CD14-positive monocyte (primary cell): ENCODE measurements at regions not wholly inside any gene's neighbourhood (a gene's known extent, or its start where the extent isn't known, plus 50 kb on each side); places are given as distances from the start of the nearest gene placed in this dataset.

Experiments
- DNase-seq, 3 donors: peaks; one replicate each; pipeline ENCODE4 v3.0.0-alpha.2; 2011 to 2022
- H2AFZ ChIP-seq: 2 replicates; pipeline ENCODE4 v1.6.0; 2012; ENCODE audit warnings: mild to moderate bottlenecking, low read depth, low read length, inconsistent platforms; ENCODE audit not compliant: insufficient read depth, poor library complexity, severe bottlenecking
- H3K27ac ChIP-seq, 2 donors: 1 replicate in 1 of 2; 2 replicates in 1 of 2; pipeline ENCODE4 v1.5.1; 2012 to 2013; ENCODE audit warnings: low read length in 2 of 2, control low read depth in 1 of 2, inconsistent platforms in 1 of 2, low read depth in 1 of 2, mild to moderate bottlenecking in 1 of 2
- H3K27me3 ChIP-seq, 2 donors: one replicate each; pipeline versions ENCODE4 v1.6.0 to v1.6.1; 2011 to 2013; ENCODE audit warnings: low read length in 2 of 2; ENCODE audit not compliant: control insufficient read depth in 2 of 2, insufficient read depth in 2 of 2
- H3K36me3 ChIP-seq, 2 donors: replicated peaks in 1 of 2; 1 replicate in 1 of 2; 2 replicates in 1 of 2; pipeline versions ENCODE4 v1.5.1 to v1.6.1; 2012 to 2013; ENCODE audit warnings: low read length in 2 of 2, control low read depth in 1 of 2, inconsistent platforms in 1 of 2, mild to moderate bottlenecking in 1 of 2; ENCODE audit not compliant: insufficient read depth in 2 of 2, control insufficient read depth in 1 of 2
- H3K4me1 ChIP-seq, 2 donors: 1 replicate in 1 of 2; 2 replicates in 1 of 2; pipeline versions ENCODE4 v1.5.1 to v1.6.1; 2012 to 2013; ENCODE audit warnings: low read length in 2 of 2, control low read depth in 1 of 2, inconsistent platforms in 1 of 2, mild to moderate bottlenecking in 1 of 2, moderate library complexity in 1 of 2; ENCODE audit not compliant: insufficient read depth in 2 of 2, control insufficient read depth in 1 of 2
- H3K4me2 ChIP-seq: replicated peaks from 2 replicates; pipeline ENCODE3; 2012; ENCODE audit warnings: low read length, moderate library complexity, mild to moderate bottlenecking; ENCODE audit not compliant: poor library complexity, severe bottlenecking; ENCODE audit errors: extremely low read depth
- H3K4me3 ChIP-seq, 3 experiments: fragments of 200-600 bp in 1 of 3; sonication (generic) in 1 of 3; replicated peaks in 1 of 3; 1 replicate in 2 of 3; 2 replicates in 1 of 3; pipeline ENCODE4 v1.5.1; 2011 to 2013; ENCODE audit warnings: low read length in 3 of 3, mild to moderate bottlenecking in 3 of 3, control low read depth in 2 of 3, low read depth in 2 of 3, inconsistent platforms in 1 of 3, moderate library complexity in 1 of 3
- H3K79me2 ChIP-seq: 2 replicates; pipeline ENCODE4 v1.6.0; 2012; ENCODE audit warnings: mild to moderate bottlenecking, control low read depth, inconsistent platforms, low read length, moderate library complexity; ENCODE audit not compliant: insufficient read depth
- H3K9ac ChIP-seq: 2 replicates; pipeline ENCODE4 v1.6.0; 2017; ENCODE audit warnings: low read length, mild to moderate bottlenecking; ENCODE audit not compliant: insufficient read depth, poor library complexity, severe bottlenecking
- H3K9me3 ChIP-seq, 2 donors: replicated peaks in 1 of 2; 1 replicate in 1 of 2; 2 replicates in 1 of 2; pipeline versions ENCODE4 v1.5.1 to v1.6.1; 2012 to 2013; ENCODE audit warnings: low read length in 2 of 2, control low read depth in 1 of 2; ENCODE audit not compliant: control insufficient read depth in 1 of 2, insufficient read depth in 1 of 2
- H4K20me1 ChIP-seq: 2 replicates; pipeline ENCODE4 v1.6.0; 2012; ENCODE audit warnings: mild to moderate bottlenecking, low read length, control low read depth, moderate library complexity; ENCODE audit not compliant: insufficient read depth
- H3K27ac Mint-ChIP-seq, 7 donors: one replicate each; pipeline ENCODE4 v1.8.0; 2020; ENCODE audit warnings: mild to moderate bottlenecking in 7 of 7, mixed read lengths in 7 of 7, moderate library complexity in 6 of 7, inconsistent platforms in 2 of 7
- H3K27me3 Mint-ChIP-seq, 3 donors: one replicate each; pipeline ENCODE4 v1.8.0; 2021 to 2022; ENCODE audit warnings: low read depth in 3 of 3, mild to moderate bottlenecking in 3 of 3, mixed read lengths in 3 of 3, moderate library complexity in 3 of 3, inconsistent platforms in 1 of 3
- H3K36me3 Mint-ChIP-seq, 2 donors: one replicate each; pipeline ENCODE4 v1.8.0; 2020; ENCODE audit warnings: mixed read lengths in 2 of 2, inconsistent platforms in 1 of 2, mild to moderate bottlenecking in 1 of 2
- H3K4me1 Mint-ChIP-seq: one replicate; pipeline ENCODE4 v1.8.0; 2020; ENCODE audit warnings: mild to moderate bottlenecking, mixed read lengths
- H3K4me3 Mint-ChIP-seq, 2 donors: one replicate each; pipeline ENCODE4 v1.8.0; 2020; ENCODE audit warnings: mild to moderate bottlenecking in 2 of 2, mixed read lengths in 2 of 2, moderate library complexity in 1 of 2
- H3K9me3 Mint-ChIP-seq, 7 donors: one replicate each; pipeline ENCODE4 v1.8.0; 2020 to 2022; ENCODE audit warnings: mixed read lengths in 7 of 7, mild to moderate bottlenecking in 6 of 7, moderate library complexity in 6 of 7, inconsistent platforms in 2 of 7
- WGBS: methylation state at CpG from one replicate; pipeline ENCODE4 v1.1.5; 2013; ENCODE audit warnings: missing lambda C conversion rate; ENCODE audit not compliant: insufficient coverage; 5-methylcytosine and 5-hydroxymethylcytosine counted together
- intact Hi-C, 2 donors: fragments of 100-400 bp; cut with micrococcal nuclease; formaldehyde crosslinking; loops; one replicate each; pipeline versions ENCODE4 v1.15.0 to v1.15.1; 2023
- TF ChIP-seq, protein P1 (sequence below): fragments of 200-600 bp; IDR thresholded peaks from one replicate; pipeline ENCODE4 v1.8.0; 2022; ENCODE audit warnings: antibody characterized with exemption, mild to moderate bottlenecking

DNA sequence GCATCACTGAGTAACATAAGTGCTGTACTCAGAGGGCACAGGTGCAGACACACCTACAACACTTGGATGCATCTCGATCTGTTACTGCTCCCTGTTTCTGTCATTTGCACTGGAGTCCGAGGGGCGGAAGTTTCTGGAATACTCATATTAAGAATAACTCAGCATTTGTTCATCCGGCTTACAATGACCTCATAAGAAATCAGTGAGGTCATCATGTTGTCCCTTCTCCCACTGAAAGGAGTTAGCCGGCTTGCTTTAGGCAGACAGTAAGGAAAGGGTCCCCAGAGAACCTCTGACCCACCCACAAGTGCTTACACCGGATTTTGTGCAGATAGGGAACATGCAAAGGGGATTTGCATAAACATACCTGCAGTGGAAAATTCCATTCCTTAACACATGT is 344.7 kb downstream of the HAPSTR1 start:
- H3K4me3 Mint-ChIP-seq = no peak overlapping the region
- intact Hi-C loops = no loop called here

DNA sequence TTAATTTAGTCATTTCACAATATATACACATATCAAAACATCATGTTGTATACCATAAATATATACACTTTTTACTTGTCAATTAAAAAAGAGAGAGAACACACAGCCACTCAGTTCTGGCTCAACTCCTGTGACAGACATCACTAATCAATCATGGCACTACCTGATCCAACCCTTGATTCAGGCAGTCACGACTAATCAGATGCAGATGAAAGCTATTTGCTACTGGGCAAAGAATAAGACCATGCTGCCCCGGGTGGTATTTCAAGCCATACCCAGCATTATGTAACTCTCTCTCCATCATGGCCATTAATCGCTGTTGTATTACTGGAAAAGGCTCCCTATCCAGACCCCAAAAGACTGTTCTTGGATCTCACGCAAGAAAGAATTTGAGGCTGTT is 345.7 kb downstream of the HAPSTR1 start:
- Histone ChIP-seq H3K9me3 (no peaks in the 10 kb centered on the region), H3K4me3 (no peak overlapping the region), H4K20me1 (no peaks in the 10 kb centered on the region), H3K4me1 (no peaks in the 10 kb centered on the region), H3K4me2 (no peak overlapping the region), H3K9ac (no peak overlapping the region), H2AFZ (no peak overlapping the region), H3K27me3 (no peaks in the 10 kb centered on the region), H3K79me2 (no peaks in the 10 kb centered on the region), H3K27ac (no peak overlapping the region), H3K36me3 (no peaks in the 10 kb centered on the region)
- no peak overlapping the region for H3K27ac Mint-ChIP-seq
- DNase-seq = no peak
- intact Hi-C loops = no loop called here
- peaks cover 0 to 5% (median 2%) of the 10 kb centered on the region in 7 donors for H3K9me3 Mint-ChIP-seq
- WGBS = 88% methylated on average over 2 of the region's 4 CpGs
- H3K4me3 Mint-ChIP-seq = no peak overlapping the region
- no peaks in the 10 kb centered on the region for H3K36me3 Mint-ChIP-seq
- H3K27me3 Mint-ChIP-seq = peaks cover 0 to under 1% (median under 1%) of the 10 kb centered on the region in 3 donors
- TF ChIP-seq, protein P1, sequence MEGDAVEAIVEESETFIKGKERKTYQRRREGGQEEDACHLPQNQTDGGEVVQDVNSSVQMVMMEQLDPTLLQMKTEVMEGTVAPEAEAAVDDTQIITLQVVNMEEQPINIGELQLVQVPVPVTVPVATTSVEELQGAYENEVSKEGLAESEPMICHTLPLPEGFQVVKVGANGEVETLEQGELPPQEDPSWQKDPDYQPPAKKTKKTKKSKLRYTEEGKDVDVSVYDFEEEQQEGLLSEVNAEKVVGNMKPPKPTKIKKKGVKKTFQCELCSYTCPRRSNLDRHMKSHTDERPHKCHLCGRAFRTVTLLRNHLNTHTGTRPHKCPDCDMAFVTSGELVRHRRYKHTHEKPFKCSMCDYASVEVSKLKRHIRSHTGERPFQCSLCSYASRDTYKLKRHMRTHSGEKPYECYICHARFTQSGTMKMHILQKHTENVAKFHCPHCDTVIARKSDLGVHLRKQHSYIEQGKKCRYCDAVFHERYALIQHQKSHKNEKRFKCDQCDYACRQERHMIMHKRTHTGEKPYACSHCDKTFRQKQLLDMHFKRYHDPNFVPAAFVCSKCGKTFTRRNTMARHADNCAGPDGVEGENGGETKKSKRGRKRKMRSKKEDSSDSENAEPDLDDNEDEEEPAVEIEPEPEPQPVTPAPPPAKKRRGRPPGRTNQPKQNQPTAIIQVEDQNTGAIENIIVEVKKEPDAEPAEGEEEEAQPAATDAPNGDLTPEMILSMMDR = no peak
- H3K4me1 Mint-ChIP-seq = no peaks in the 10 kb centered on the region

More for the DNA sequence above, 344.7 kb downstream of the HAPSTR1 start:
- 89% methylated on average over 3 of the region's 6 CpGs for WGBS
- Mint-ChIP-seq H3K27me3 (peaks cover 0 to 4% (median 0%) of the 10 kb centered on the region in 3 donors), H3K36me3 (no peaks in the 10 kb centered on the region), H3K4me1 (no peaks in the 10 kb centered on the region), H3K27ac (no peak overlapping the region), H3K9me3 (peaks cover 0 to 5% (median 2%) of the 10 kb centered on the region in 7 donors)
- Histone ChIP-seq H3K79me2 (no peaks in the 10 kb centered on the region), H3K27me3 (no peaks in the 10 kb centered on the region), H3K4me3 (no peak overlapping the region), H3K36me3 (no peaks in the 10 kb centered on the region), H3K27ac (no peak overlapping the region), H2AFZ (no peak overlapping the region), H3K9ac (no peak overlapping the region), H3K4me1 (no peaks in the 10 kb centered on the region), H4K20me1 (no peaks in the 10 kb centered on the region), H3K9me3 (no peaks in the 10 kb centered on the region), H3K4me2 (no peak overlapping the region)
- TF ChIP-seq, protein P1 = no peak
- DNase-seq = no peak
